ENCODE measurements at regions not wholly inside any gene's neighbourhood (a gene's known extent, or its start where the extent isn't known, plus 50 kb on each side); places are given as distances from the start of the nearest gene placed in this dataset.

GRCh38 chr1:172954476-172955150, 96.1 kb downstream of the TNFSF18 start:
- Histone ChIP-seq H3K4me3 (replicated peaks; ENCODE audit: insufficient read depth, low read length) (no peak overlapping the region), H3K27me3 (ENCODE audit: insufficient read depth, poor library complexity, severe bottlenecking) (no peaks in the 10 kb centered on the region), H3K27ac (replicated peaks) (no peak overlapping the region)
- DNase-seq (ENCODE audit: low read depth in 1 of 2, low spot score in 1 of 2), result no peak
- no peak for TF ChIP-seq CTCF (IDR thresholded peaks at IDR 0.05; ENCODE audit: insufficient read depth, low read length)
- TF ChIP-seq POLR2AphosphoS5 (IDR thresholded peaks at IDR 0.05; ENCODE audit: low read depth), result no peak
- TF ChIP-seq REST (IDR thresholded peaks at IDR 0.05; ENCODE audit: insufficient replicate concordance, low read depth), result no peak
- no peak for TF ChIP-seq GABPA (IDR thresholded peaks at IDR 0.05; ENCODE audit: low read depth)
- TF ChIP-seq SPI1 (IDR thresholded peaks at IDR 0.05; ENCODE audit: borderline replicate concordance, low read depth), result no peak

GRCh38 chr1:172955161-172955815, 95.5 kb downstream of the TNFSF18 start:
- TF ChIP-seq GABPA (IDR thresholded peaks at IDR 0.05; ENCODE audit: low read depth) (no peak), CTCF (IDR thresholded peaks at IDR 0.05; ENCODE audit: insufficient read depth, low read length) (no peak), REST (IDR thresholded peaks at IDR 0.05; ENCODE audit: insufficient replicate concordance, low read depth) (no peak), SPI1 (IDR thresholded peaks at IDR 0.05; ENCODE audit: borderline replicate concordance, low read depth) (no peak), POLR2AphosphoS5 (IDR thresholded peaks at IDR 0.05; ENCODE audit: low read depth) (no peak)

GRCh38 chr1:172956871-172957270, 93.9 kb downstream of the TNFSF18 start:
- no peak for TF ChIP-seq SPI1 (IDR thresholded peaks at IDR 0.05; ENCODE audit: borderline replicate concordance, low read depth)
- no peak for TF ChIP-seq REST (IDR thresholded peaks at IDR 0.05; ENCODE audit: insufficient replicate concordance, low read depth)
- TF ChIP-seq POLR2AphosphoS5 (IDR thresholded peaks at IDR 0.05; ENCODE audit: low read depth), result no peak
- no peak for TF ChIP-seq GABPA (IDR thresholded peaks at IDR 0.05; ENCODE audit: low read depth)
- H3K27me3 ChIP-seq (ENCODE audit: insufficient read depth, poor library complexity, severe bottlenecking), result no peaks in the 10 kb centered on the region
- no peak for DNase-seq (ENCODE audit: low read depth in 1 of 2, low spot score in 1 of 2)
- no peak overlapping the region for H3K27ac ChIP-seq (replicated peaks)
- H3K4me3 ChIP-seq (replicated peaks; ENCODE audit: insufficient read depth, low read length), result no peak overlapping the region

More at GRCh38 chr1:172955161-172955815, 95.5 kb downstream of the TNFSF18 start:
- H3K4me3 ChIP-seq (replicated peaks; ENCODE audit: insufficient read depth, low read length), result no peak overlapping the region
- no peaks in the 10 kb centered on the region for H3K27me3 ChIP-seq (ENCODE audit: insufficient read depth, poor library complexity, severe bottlenecking)
- no peak for DNase-seq (ENCODE audit: low read depth in 1 of 2, low spot score in 1 of 2)
- no peak overlapping the region for H3K27ac ChIP-seq (replicated peaks)
